ENCODE measurements at regions not wholly inside any gene's neighbourhood (a gene's known extent, or its start where the extent isn't known, plus 50 kb on each side); places are given as distances from the start of the nearest gene placed in this dataset.

DNA sequence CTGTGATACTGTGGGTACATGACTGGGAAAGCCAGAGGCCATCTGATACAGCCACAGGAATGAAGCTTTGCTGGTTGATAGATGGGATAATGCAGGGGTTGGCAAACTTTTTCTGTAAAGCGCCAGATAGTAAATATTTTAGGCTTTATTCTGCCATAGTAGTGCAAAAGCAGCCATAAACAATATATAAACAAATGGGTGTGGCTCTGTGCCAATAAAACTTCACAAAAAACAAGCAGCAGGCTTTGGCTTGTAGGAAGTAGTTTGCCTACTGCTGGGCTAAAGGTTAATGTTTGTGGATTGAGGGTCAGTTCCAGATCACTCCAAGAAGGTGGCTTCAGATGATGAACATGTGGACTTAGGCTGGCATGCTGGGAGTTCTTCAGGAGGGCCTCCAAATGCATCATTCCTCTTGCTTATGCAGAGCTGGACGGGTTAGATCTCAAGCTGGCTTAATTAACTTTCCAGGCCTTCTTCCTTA is 305.7 kb downstream of the RPLP1 start:
- TF ChIP-seq CTCF (IDR thresholded peaks at IDR 0.05): no peak
- DNase-seq (ENCODE audit: low spot score) (no peak), ATAC-seq (ENCODE audit: low FRiP score) (no peak)

DNA sequence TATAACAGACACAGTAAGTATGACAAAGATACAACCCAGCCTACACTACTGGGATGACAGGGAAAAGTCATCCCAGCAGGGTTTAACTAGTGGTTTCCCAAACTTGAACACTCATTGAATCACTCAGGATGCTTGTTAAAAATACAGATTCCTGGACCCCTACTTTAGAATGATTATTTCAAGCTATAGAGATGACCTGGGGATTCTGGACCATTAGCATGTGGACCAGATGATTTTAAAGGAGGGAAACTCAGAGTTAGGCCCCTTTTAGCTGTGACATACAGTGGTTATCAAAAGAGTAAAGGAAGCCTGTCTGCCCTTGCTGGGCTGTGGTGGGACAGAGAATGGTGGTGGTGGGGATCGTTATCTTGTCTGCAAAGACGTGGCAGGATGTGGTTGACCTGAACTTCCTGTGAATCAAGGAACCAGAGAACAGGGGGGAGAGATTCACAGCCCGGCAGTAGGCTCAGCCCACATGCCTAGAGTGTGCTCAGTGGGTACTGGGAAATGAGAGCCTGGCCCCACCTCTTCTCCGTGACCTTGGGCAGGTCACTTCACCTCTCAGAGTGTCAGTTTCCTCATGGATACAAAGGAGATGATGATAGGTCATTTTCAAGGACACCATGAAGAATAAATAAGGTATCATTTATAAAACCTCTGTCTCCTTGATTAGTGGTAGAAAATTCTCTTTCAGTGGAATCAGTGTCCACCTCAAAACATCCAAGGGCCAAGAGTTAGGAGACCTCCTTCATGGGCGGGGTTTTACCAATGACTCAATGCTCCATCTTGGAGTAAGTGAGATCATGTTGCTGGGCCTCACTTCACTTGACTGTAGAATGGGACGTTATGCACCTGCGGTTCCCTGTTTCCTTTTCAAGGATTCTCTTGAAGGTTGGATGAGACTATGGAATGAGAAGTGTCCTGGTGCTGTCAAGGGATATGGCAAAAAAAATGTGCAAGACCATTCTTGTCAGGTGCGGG is 306.5 kb downstream of the RPLP1 start:
- ATAC-seq (ENCODE audit: low FRiP score) (no peak), DNase-seq (ENCODE audit: low spot score) (no peak)
- no peak for TF ChIP-seq CTCF (IDR thresholded peaks at IDR 0.05)

DNA sequence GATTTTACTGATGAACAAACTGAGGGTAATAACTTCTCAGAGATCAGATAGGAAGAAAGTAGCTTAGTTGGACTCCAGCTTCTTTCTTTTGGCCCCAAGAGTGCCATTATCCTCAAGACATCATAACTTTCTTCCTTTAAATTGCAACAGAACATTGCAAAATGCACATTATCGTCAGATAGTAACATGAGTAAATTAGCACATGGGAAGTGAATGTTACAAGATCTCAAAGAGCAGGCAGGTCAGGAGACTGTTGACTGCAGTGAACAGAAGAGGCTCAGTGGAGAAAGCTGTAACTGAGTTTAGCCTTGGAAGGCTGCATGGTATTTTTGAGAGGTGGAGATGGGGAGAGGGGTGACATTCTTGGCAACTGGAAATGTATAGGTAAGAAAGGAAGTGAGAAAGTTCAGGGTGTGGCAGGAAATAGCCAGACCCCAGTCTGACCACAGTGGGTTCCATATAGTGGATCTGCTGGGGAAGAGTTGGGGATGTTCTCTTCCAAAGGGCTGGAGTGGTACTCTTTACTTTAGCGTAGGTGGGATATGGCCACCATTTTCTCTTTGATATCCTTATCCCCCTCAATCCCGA is 307.7 kb downstream of the RPLP1 start:
- no peak for TF ChIP-seq CTCF (IDR thresholded peaks at IDR 0.05)
- ATAC-seq (ENCODE audit: low FRiP score) (peak; percentile 37), DNase-seq (ENCODE audit: low spot score) (no peak)

DNA sequence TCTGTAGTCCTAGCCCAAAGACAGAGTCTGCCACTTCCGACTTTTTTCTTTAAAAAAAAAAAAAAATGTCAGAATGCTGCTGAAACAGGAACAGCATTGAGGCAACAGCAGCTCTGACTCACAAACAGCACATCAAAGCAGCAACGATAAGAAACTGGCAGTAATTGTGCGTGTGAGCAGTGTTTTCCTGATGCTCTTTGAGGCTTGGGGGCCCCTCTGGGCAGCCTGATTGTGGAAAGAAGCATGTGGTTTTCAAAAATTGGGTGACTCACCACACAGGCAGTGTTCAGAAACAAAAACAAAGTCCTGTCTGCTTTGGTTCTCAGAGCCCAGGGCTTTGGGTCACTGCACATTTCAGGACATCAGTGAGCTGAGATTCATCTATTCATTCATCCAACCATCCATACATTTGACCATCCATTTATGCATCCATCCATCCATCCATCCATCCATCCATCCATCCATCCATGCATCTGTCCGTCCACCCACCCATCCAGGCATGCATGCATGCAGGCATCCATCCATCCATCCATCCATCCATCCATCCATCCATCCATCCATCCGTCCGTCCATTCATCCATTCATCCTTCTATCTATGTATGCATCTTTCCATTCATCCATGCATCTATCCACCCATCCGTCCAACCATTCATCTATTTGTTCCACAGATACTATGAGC is 308.4 kb downstream of the RPLP1 start:
- no peak for TF ChIP-seq CTCF (IDR thresholded peaks at IDR 0.05)
- ATAC-seq (ENCODE audit: low FRiP score): peak; percentile 90
- DNase-seq (ENCODE audit: low spot score): peak; percentile 52

GRCh38 chr15:69762373-69763148 is 309.9 kb downstream of the RPLP1 start:
- no peak for DNase-seq (ENCODE audit: low spot score)
- no peak for TF ChIP-seq CTCF (IDR thresholded peaks at IDR 0.05)
- ATAC-seq (ENCODE audit: low FRiP score): no peak

DNA sequence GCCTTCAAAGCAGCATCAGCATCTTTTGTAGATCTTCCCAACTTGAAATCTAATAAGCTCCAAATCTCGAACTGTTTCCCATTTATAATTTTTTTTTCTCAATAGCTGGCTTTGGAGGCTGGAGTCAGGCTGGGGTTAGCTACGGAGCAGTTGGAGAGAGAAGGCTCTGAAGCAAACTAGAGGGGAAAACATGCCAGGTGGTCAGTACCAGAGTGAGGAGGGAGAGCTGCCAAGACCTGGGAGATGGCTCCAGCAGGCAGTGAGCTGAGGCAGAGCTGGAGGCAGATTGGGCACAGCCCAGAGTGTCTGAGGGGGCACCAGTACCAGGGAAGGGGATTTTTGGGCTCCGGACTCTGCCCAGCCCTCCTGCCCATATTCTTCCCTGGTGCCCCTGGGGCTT is 311.2 kb downstream of the RPLP1 start:
- DNase-seq (ENCODE audit: low spot score) (no peak), ATAC-seq (ENCODE audit: low FRiP score) (no peak)
- no peak for TF ChIP-seq CTCF (IDR thresholded peaks at IDR 0.05)
